ENCODE measurements at regions not wholly inside any gene's neighbourhood (a gene's known extent, or its start where the extent isn't known, plus 50 kb on each side); places are given as distances from the start of the nearest gene placed in this dataset.

DNA sequence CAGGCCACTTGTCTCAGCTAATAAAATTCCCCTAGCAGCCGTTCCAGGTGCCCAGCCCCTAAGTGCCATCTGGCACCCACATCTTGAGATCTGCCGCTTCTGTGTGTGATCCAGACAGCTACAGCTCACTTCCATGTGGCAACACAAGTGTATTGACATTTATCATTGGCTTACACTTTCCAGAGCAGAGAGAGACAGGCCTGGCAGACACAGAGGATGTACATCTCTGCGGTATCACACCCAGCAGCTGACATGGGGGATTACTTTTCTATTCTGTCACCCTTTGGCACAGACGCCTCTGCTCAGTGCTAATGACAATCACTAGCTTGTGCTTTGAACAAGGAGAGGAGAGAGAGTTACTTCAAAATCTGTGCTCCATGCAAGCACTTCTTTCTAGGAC lies 195.9 kb downstream of the KDR start:
- in situ Hi-C loops (cut with MboI; ENCODE audit: low sequenced_read_pairs), result no loop called here

DNA sequence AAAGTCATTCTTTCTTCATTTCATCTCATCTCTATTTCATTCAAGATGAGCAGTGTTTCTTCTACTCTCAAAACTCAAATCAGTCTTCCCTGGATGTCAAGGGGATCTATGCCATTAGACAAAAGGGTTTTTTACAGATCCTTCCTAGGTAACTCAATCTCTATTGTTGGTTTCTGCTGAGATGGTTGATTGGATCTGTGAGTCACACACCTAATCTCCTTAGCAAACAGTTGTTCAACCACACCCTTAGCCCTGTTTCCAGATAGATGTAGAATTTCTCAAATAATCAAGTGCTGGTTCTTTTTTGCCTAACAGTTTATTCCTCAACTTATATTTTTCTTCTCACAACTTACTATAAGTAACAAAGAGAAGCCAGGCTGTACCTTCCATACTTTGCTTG lies 200.5 kb downstream of the KDR start:
- in situ Hi-C loops (cut with MboI; ENCODE audit: low sequenced_read_pairs), result no loop called here

DNA sequence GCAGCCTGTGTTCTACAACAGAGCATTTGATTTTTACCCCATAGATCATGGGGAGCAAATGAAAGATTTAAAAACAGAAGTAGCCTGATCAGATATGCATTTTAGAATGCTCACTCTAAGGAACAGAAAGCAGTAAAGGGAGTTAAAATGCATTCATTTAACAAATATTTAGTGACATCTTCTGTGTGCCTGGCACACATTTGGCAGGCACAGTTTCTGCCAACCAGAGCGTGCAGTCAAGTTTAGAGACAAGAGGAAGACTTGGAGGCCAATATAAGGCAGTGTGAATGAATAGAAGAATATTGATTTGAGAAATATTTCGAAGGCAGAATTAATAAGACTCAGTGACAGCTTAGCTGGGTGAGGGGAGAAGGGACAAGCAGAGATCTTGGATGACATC lies 210.1 kb downstream of the KDR start:
- in situ Hi-C loops (cut with MboI; ENCODE audit: low sequenced_read_pairs), result no loop called here

DNA sequence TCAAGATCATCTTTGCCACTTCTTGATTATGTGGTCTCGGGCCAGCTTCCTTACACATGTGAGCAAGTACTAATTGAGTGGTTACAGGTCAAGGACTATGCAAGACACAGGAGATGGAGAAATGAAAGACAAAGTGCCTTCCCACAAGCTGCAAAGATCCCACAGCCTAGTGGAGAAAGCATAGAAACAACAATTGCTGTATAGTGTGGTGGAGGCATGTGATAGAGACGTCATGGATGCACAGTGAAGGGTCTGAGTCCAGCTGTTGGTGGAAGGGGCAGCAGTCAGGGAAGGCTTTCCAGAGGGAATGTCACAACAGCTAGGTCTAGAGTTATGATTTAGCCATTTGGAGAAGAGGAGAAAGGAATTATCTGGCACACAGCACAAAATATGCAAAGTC lies 210.6 kb downstream of the KDR start:
- in situ Hi-C loops (cut with MboI; ENCODE audit: low sequenced_read_pairs), result no loop called here

DNA sequence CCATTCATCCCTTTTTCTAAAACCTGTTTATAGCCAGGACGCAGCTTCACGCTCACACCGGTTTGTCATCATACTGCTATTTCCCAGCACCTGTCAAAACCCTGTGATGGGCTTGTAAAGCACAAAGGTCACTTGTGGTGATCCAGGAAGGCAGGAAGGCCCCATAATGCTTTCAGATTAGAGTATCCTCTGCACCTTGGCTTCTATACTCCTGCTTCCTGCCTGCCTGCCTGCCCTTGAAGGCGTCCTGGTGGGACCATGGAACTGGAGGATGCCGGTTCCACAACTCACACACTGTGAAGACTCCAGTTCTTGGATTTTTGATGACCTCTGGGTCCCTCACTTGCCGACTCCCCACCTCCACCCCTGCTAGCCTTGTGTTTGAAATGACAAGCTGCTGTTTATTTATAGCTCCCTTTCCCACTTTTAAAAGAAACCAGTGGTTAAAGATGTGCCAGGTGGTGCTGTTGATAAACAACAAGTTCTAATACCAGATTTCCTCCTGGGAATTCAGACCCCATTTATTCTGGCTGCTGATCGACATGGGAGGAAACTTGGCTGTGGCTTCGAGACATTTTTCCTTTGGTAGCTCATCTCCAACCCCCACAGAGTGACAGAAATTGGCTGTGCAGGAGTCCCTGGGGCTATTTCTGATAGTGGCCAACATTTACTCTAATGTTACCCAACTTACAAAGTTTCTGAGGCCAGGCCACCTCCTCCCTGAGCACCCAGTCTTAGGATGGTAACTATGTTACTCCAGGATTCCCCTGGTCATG lies 211.5 kb downstream of the KDR start:
- in situ Hi-C loops (cut with MboI; ENCODE audit: low sequenced_read_pairs), result no loop called here

DNA sequence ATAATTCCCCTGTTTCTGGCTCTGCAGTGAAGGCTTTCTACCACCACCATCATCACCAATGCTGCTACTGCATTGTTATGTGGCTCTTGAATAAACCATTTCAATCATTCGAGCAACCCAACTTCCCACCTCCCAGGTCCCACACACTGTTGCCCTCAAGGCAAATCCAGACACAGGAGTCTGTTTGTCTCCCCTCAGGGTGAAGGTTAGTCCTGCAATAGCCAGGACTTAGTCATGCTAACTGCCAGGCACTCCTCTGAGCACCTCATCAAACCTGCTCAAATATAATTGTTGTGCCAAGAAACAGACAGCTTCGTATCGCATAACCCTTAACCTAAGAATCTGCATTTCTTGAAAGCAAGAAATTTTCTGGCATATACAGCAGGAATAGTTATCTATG lies 213.2 kb downstream of the KDR start:
- in situ Hi-C loops (cut with MboI; ENCODE audit: low sequenced_read_pairs), result no loop called here

DNA sequence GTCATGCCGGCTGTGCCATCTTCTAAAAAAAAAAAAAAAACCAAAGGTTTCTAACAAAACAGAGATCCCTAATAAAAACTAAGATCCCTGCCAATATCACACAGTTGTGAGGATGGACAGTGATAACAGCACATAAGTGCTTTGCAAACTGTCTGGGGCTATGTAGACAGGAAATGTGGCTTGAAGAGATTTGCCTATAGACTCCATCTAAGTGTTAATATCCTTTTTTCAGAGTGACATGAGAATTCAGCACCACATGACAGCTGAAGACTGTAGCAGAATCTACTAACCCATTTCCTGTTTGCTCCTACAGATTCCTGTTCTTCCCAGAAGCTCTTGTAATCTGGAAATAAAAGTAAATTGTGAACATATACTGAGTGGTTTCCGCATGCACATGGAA lies 215.4 kb downstream of the KDR start:
- in situ Hi-C loops (cut with MboI; ENCODE audit: low sequenced_read_pairs), result no loop called here

DNA sequence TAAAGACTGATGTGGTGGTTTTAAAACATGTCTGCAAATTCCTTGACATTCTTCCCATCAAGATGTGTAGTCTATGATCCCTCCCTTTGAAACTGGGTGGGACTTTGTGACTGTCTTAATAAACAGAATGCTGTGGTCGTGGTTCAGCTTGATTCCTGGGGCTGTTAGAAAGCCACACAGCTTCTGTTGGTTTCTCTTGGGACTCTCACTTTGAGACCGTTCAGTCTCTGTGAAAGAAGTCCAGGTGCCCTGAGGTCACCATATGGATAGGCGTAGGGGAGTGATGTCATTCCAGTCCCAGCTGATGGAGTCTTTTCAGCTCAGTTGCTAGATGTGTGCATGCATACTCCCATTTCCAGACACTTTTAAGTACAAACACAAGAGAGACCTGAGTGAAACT lies 216.6 kb downstream of the KDR start:
- in situ Hi-C loops (cut with MboI; ENCODE audit: low sequenced_read_pairs), result no loop called here

DNA sequence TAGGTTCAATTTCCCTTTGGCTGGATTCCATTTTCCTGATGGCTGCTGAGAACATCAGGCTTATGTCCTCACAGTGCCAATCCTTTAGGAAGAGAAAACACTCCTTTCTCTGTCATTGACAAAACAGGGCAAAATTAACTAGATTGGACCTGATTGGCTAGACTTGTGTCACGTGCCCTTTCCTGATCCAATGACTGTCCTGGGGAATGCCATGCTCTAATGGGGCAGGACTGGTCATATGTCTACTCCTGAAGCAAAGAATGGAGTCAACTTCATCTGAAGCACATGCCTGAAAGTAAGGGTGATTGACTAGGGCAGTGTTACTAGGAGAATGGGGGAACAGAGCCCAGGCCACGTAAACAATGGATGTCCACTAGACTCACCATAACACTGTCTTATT lies 220.4 kb downstream of the KDR start:
- in situ Hi-C loops (cut with MboI; ENCODE audit: low sequenced_read_pairs), result no loop called here

DNA sequence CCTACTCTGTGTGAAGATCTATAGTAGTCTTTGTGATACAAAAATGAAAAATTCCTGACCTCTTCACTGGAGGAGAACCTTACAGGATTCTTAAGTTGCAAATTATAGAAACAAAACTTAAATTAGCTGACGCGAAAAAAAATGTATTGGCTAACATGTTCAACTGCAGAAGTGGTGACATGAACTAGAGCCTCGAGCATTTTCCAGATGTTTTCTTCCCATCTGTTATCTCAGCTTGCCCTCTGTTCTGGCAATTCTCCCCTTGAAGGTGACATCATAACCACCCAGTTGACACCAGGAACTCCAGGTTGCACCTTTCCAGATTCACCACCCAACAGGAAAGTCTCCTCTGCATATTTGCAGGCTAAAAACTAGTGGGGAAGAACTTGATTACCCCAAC lies 222.4 kb downstream of the KDR start:
- in situ Hi-C loops (cut with MboI; ENCODE audit: low sequenced_read_pairs), result no loop called here

DNA sequence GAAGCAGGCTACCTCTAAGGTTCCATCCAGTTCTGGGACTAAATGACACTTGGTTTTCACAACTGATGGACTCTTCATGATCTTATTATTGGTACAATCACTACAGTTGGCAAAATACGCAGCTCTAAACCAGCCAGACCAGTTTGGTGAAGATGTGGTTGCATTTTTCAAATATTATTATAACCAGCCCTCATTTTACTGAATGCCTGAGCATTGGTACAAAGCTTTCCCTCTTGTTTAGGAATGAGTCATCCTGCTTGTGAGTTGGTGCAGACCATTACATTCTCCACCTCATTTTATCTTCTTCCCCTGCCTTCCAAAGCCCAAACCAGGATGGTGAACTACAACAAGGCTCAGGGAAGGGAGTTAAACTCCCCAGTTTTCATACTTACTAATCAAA lies 223.1 kb downstream of the KDR start:
- in situ Hi-C loops (cut with MboI; ENCODE audit: low sequenced_read_pairs), result no loop called here

DNA sequence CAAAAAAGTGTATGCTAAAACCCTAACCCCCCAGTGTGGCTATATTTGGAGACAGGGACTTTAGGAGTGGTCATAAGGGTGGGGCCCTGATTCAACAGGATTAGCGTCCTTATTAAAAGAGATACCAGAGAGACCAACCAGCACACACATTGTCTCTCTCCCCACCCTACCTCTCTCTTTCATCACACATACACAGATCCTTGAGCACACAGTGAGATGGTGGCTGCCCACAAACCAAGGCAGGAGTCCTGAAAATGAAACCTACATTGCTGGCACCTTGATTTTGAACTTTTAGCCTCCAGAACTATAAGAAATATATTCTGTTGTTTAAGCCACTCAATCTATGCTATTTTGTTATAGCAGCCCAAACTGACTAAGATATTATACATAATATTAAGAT lies 224.2 kb downstream of the KDR start:
- in situ Hi-C loops (cut with MboI; ENCODE audit: low sequenced_read_pairs), result no loop called here

DNA sequence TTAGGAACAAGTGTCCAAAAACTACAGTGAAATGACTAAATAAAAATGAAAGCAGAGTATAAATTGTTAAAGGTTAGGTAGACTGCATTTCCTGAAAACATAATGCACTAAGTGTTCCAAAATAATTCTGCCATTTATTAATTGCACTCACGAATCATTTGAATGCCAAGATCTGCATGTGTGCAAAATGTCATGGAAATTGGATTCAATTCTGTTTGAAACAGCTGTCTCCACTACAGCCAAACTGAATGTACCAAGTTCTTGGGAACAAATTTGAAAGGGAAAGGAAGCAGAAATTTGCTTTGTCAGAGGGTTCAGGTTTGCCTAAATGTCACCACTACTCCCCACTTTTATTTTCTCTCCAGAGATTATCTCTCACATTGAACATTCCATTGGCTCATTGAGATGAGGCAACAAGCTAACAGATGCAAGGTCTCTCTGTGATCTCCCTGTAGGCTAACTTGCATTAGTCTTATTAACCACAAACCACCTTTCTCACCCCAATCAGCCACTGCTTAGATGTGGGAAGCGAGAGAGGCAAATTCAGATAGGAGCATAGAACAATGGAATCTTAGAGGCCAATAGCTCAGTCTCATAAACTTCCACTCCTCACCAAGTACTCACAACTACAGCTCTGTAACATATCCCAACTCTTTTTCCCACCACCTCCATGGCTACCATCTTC lies 226.6 kb downstream of the KDR start:
- in situ Hi-C loops (cut with MboI; ENCODE audit: low sequenced_read_pairs), result no loop called here

DNA sequence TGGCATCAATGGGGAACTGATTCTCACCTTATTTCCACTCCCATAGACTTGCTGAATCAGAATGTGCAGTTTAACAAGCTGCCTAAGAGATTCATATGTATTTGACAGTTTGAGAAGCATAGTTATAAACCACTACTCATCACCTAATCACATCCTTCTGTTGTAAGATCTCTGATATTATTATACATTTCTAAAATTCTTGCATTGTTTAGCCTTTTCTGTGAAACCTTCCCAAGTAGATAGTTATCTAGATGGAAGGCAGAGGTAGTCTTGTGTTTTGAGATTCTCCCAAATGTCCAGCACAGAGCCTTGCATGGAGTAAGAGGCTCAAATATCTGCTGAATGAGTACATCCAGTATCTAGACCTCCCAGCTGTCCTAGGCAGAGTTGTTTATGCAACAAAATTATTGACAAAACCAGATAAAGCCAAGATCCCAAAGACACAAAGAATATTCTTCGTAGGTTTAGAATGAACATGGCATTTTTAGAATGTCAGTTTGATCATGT lies 227.3 kb downstream of the KDR start:
- in situ Hi-C loops (cut with MboI; ENCODE audit: low sequenced_read_pairs), result no loop called here

DNA sequence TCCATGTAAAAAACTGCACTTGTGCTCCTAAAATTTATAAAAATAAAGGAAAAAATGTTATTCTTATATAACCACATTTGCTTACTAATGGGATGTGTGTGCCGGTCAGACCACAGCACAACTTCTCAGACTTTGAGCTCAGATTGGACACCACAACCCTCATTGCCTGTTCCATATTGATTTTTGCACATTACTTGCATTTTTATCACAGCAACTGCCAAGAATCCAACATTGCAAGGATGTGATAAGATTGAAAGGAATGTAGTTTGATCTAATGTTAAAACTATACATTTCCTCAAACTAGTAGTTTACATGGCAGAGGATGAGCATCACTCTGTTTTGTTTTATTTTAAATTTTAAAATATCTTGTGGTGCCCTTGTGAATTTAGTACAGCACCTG lies 227.8 kb downstream of the KDR start:
- in situ Hi-C loops (cut with MboI; ENCODE audit: low sequenced_read_pairs), result no loop called here

DNA sequence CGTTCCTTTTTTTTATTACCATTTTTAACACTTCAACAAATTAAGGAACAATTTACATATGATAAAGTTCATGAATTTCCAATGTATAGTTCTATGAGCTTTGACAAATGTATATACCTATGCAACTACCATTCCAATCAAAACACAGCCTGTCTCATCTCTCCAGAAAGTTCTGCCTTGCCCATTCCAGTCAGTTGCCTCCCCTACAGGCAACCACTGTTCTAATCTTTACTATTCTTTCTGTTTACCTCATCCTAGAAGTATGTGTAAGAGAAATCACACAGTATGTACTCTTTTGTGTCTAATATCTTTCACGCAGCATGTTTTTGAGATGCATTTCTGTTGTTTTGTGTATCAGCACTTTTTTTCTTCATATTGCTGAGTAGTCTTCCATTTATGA lies 224.9 kb downstream of the KIT start:
- in situ Hi-C loops (cut with MboI; ENCODE audit: low sequenced_read_pairs), result no loop called here

DNA sequence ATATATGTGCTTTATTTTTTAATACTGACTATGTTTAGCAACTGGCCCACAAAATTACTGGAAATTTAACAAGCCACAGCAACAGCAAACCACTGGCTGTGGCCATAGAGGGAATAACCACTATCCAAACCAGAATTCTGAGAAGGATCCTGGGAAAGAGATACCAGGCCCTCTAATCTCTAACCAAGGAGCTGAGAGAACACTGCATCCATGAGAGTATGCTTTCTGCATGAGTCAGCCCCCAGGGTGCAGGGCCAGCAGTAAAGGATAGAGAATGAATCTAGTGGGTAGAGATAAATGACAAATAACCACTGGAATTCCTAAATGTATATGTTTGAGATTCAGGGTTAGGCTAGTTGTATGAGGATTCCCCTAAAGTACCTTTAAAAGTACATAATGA lies 221.8 kb downstream of the KIT start:
- in situ Hi-C loops (cut with MboI; ENCODE audit: low sequenced_read_pairs), result no loop called here

DNA sequence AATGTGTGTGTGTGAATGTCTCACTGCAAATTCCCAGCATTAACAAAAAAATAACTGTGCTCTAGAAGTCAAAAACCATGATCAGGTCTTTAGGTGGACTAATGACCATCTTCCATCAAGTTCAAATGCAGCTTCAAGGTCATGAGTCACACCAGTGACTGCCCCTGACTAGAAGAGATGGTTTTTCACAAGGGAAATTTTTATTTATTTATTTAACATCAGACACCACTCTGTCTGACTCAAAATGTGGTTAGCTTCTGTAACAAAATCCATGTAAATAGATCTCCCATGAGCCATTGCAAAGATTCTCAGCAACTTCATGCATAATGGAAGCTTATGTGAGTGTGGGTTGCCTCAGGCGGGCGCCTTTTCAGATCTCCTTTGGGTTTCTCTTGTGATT lies 219.2 kb downstream of the KIT start:
- in situ Hi-C loops (cut with MboI; ENCODE audit: low sequenced_read_pairs), result no loop called here

DNA sequence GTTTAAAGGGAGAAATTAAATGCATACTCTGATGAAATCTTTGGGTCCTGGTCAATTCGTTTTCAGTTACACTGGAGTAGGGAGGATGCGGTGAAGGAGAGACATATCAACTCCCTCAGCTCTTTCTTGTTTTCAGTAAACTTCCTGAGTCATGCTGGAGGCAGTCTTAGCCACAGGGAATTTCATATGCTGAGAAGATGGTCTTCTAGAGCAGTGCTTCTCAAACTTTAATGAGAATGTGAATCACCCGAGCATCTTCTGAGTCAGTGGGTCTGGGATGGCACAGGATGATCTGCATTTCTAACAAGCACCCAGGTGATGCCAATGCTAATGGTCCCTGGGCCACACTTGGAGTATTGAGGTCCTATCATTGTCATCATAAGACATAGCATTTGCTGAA lies 214.5 kb downstream of the KIT start:
- in situ Hi-C loops (cut with MboI; ENCODE audit: low sequenced_read_pairs), result no loop called here

DNA sequence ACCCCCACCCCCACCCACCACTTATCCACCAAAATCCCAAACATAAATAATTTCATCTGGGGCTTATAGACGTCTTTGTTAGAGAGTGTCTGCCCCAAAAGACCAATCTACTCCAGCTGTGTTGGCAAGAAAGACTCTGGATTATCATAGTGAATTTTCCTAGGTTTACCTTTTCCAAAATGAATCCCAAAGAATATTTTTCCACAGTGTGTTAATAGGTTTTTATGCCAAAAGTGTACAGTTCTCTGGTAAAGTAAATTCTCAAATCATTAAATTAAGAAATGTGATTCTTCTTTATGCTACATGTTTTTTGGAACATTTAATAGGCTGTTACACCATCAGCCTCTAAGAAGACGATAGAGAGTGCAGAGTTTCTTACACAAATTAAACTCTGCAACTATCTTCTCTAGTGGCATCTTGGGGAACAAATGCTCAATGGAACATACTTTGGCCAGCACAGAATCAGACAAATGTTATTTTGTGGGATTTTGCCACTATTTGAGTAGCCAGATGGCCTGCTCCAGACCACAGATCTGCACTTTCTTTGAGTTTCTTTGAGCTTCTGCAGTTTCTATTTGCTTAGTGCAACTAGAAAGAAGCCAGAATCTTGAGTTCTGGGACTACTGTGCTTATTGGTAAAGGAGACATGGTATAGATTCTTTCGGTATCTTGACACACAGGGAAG lies 206.0 kb downstream of the KIT start:
- in situ Hi-C loops (cut with MboI; ENCODE audit: low sequenced_read_pairs), result no loop called here

DNA sequence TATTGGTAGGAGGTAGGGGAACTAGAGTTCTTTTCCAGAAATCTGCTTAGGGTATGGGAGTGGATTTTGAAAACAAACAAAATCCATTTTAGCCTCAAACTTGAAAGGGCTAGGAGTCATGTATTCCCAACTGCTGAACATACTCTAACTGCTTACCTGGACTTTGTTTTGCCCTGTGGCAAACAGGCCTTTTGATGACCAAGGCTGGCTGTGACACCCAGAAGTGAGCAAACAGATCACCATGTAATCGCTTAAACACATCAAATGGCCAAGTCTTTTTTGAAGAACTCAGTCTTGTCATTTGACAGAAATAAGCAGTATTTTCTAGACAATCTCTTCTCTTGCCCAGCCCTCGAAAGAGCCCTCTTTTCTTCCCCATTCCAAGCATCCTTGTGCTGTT lies 203.4 kb downstream of the KIT start:
- in situ Hi-C loops (cut with MboI; ENCODE audit: low sequenced_read_pairs), result no loop called here
